ENCODE measurements at regions not wholly inside any gene's neighbourhood (a gene's known extent, or its start where the extent isn't known, plus 50 kb on each side); places are given as distances from the start of the nearest gene placed in this dataset.

DNA sequence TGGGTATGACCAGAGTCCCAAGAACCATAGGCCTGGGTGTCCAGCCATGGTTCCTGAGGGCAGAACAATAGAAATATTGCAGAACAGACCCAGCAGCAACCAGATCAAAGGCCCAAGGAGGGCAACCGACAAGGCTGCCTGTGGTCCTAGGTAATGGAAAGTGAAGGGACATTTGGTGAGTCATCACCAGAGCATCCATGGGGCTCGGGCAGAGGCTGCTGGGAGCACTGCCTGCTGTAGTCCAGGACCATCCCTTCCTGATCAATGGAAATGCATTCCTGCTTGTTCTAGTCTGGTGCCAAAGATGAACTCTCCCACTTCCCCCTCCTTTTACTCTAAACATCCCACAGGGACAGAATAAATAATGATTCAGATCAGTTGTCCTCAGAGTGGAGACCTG lies 172.8 kb upstream of the CACNA1E start:
- Histone ChIP-seq H3K9me3 (replicated peaks in 1 of 2; ENCODE audit: control insufficient read depth in 1 of 2, insufficient read depth in 1 of 2, low read length in 2 of 2) (no peaks in the 10 kb centered on the region), H3K4me3 (replicated peaks in 1 of 3; ENCODE audit: low read depth in 2 of 3, low read length in 3 of 3) (no peak overlapping the region), H3K27ac (ENCODE audit: low read depth in 1 of 2, low read length in 2 of 2) (no peak overlapping the region), H3K4me1 (ENCODE audit: control insufficient read depth in 1 of 2, insufficient read depth in 2 of 2, low read length in 2 of 2) (no peaks in the 10 kb centered on the region), H4K20me1 (ENCODE audit: insufficient read depth, low read length) (no peaks in the 10 kb centered on the region), H3K27me3 (ENCODE audit: control insufficient read depth in 2 of 2, insufficient read depth in 2 of 2, low read length in 2 of 2) (peaks cover 19 to 20% of the 10 kb centered on the region in 2 donors), H2AFZ (ENCODE audit: insufficient read depth, low read depth, low read length, poor library complexity, severe bottlenecking) (no peak overlapping the region), H3K79me2 (ENCODE audit: insufficient read depth, low read length) (no peaks in the 10 kb centered on the region), H3K9ac (ENCODE audit: insufficient read depth, low read length, poor library complexity, severe bottlenecking) (no peak overlapping the region), H3K36me3 (replicated peaks in 1 of 2; ENCODE audit: control insufficient read depth in 1 of 2, insufficient read depth in 2 of 2, low read length in 2 of 2) (no peaks in the 10 kb centered on the region), H3K4me2 (replicated peaks; ENCODE audit: extremely low read depth, low read length, poor library complexity, severe bottlenecking) (no peak overlapping the region)
- 83% methylated on average over 2 of the region's 2 CpGs for WGBS (ENCODE audit: insufficient coverage)
- intact Hi-C loops (cut with micrococcal nuclease): no loop called here
- Mint-ChIP-seq H3K36me3 (no peaks in the 10 kb centered on the region), H3K4me1 (peaks cover 2% of the 10 kb centered on the region), H3K27ac (peak overlapping the region in 1 of 7 donors; percentile 21), H3K9me3 (peaks cover 0 to 3% (median 0%) of the 10 kb centered on the region in 7 donors), H3K4me3 (no peak overlapping the region), H3K27me3 (ENCODE audit: low read depth in 3 of 3) (peaks cover 17 to 31% (median 22%) of the 10 kb centered on the region in 3 donors)
- TF ChIP-seq, protein P1, sequence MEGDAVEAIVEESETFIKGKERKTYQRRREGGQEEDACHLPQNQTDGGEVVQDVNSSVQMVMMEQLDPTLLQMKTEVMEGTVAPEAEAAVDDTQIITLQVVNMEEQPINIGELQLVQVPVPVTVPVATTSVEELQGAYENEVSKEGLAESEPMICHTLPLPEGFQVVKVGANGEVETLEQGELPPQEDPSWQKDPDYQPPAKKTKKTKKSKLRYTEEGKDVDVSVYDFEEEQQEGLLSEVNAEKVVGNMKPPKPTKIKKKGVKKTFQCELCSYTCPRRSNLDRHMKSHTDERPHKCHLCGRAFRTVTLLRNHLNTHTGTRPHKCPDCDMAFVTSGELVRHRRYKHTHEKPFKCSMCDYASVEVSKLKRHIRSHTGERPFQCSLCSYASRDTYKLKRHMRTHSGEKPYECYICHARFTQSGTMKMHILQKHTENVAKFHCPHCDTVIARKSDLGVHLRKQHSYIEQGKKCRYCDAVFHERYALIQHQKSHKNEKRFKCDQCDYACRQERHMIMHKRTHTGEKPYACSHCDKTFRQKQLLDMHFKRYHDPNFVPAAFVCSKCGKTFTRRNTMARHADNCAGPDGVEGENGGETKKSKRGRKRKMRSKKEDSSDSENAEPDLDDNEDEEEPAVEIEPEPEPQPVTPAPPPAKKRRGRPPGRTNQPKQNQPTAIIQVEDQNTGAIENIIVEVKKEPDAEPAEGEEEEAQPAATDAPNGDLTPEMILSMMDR (IDR thresholded peaks at IDR 0.05): no peak
- no peak for DNase-seq

DNA sequence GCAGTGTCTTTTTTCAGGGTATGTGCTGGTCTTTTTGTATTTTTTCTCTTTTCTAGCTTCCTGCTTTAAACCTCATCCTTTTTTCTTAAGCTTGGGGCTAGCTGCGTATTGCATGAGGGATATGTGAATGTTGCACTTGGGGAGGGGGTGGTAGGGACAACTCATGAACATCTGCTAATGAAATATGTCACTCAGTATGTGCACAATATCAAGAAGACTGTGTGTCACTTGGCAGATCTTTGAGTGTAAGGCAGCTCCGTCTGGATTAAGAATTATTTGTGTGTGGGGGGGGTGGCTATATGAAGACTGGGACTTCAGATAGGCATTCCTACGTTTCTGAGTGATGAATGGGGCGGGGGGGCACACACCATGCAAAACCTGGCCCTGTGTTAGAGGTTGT lies 170.4 kb upstream of the CACNA1E start:
- Mint-ChIP-seq H3K36me3 (peaks cover 0 to 3% of the 10 kb centered on the region in 2 donors), H3K4me3 (no peak overlapping the region), H3K9me3 (peaks cover 0 to 6% (median 3%) of the 10 kb centered on the region in 7 donors), H3K27me3 (ENCODE audit: low read depth in 3 of 3) (peaks cover 38 to 55% (median 45%) of the 10 kb centered on the region in 3 donors), H3K27ac (no peak overlapping the region), H3K4me1 (peaks cover 6% of the 10 kb centered on the region)
- H2AFZ ChIP-seq (ENCODE audit: insufficient read depth, low read depth, low read length, poor library complexity, severe bottlenecking): no peak overlapping the region
- no peaks in the 10 kb centered on the region for H3K36me3 ChIP-seq (replicated peaks in 1 of 2; ENCODE audit: control insufficient read depth in 1 of 2, insufficient read depth in 2 of 2, low read length in 2 of 2)
- H3K27ac ChIP-seq (ENCODE audit: low read depth in 1 of 2, low read length in 2 of 2): no peak overlapping the region
- DNase-seq: no peak
- H3K9me3 ChIP-seq (replicated peaks in 1 of 2; ENCODE audit: control insufficient read depth in 1 of 2, insufficient read depth in 1 of 2, low read length in 2 of 2): peaks cover 0 to 8% of the 10 kb centered on the region in 2 donors
- H3K4me2 ChIP-seq (replicated peaks; ENCODE audit: extremely low read depth, low read length, poor library complexity, severe bottlenecking): no peak overlapping the region
- TF ChIP-seq, protein P1 (IDR thresholded peaks at IDR 0.05): no peak
- WGBS (ENCODE audit: insufficient coverage): 34% methylated on average over 3 of the region's 4 CpGs
- H4K20me1 ChIP-seq (ENCODE audit: insufficient read depth, low read length): no peaks in the 10 kb centered on the region
- no peak overlapping the region for H3K4me3 ChIP-seq (replicated peaks in 1 of 3; ENCODE audit: low read depth in 2 of 3, low read length in 3 of 3)
- no peaks in the 10 kb centered on the region for H3K79me2 ChIP-seq (ENCODE audit: insufficient read depth, low read length)
- H3K9ac ChIP-seq (ENCODE audit: insufficient read depth, low read length, poor library complexity, severe bottlenecking): no peak overlapping the region
- intact Hi-C loops (cut with micrococcal nuclease): no loop called here
- no peaks in the 10 kb centered on the region for H3K4me1 ChIP-seq (ENCODE audit: control insufficient read depth in 1 of 2, insufficient read depth in 2 of 2, low read length in 2 of 2)
- peaks cover 39 to 42% of the 10 kb centered on the region in 2 donors for H3K27me3 ChIP-seq (ENCODE audit: control insufficient read depth in 2 of 2, insufficient read depth in 2 of 2, low read length in 2 of 2)

All from CD14-positive monocyte (primary cell).